Right lobe of liver (tissue), 4 donors: ENCODE measurements at regions not wholly inside any gene's neighbourhood (a gene's known extent, or its start where the extent isn't known, plus 50 kb on each side); places are given as distances from the start of the nearest gene placed in this dataset.

Experiments used
- POLR2A ChIP-seq: fragments of 450-650 bp; IDR thresholded peaks from one replicate; pipeline ENCODE4 v1.6.1; 2017; ENCODE audit warnings: antibody characterized with exemption, mild to moderate bottlenecking
- TF ChIP-seq, protein P1 (sequence below), 4 donors: fragments of 200-600 bp in 3 of 4; fragments of 450-650 bp in 1 of 4; IDR thresholded peaks; one replicate each; pipeline versions ENCODE4 v1.5.1 to v1.8.0; 2016 to 2022; ENCODE audit warnings: antibody characterized with exemption in 4 of 4, mild to moderate bottlenecking in 2 of 4
- donor health status: DM: no; HTN: no; CAD: no.
- donor health status: DM: no; HTN: no; CAD: no.
- donor health status: DM: no; HTN: yes; CAD: no.

DNA sequence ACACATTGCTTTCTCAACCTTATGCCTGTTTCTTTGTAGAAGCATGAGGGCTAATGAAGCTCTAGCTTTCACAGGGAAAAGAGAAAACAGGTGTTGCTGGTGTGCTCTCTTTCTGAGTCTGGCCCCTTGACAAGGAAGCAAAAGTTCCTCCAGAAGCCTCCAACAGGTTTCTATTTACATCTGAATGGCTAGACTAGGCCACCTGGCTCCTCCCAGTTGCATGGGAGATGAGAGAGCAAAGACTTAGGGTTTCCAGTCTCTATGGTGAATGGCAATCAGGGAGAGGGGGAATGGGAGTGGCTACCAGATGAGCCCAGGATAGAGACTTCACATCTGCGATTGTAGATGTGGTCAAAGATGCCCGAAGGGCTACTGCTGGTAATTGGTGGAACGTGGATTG lies 138.1 kb upstream of the PLXNC1 start:
- TF ChIP-seq, protein P1, sequence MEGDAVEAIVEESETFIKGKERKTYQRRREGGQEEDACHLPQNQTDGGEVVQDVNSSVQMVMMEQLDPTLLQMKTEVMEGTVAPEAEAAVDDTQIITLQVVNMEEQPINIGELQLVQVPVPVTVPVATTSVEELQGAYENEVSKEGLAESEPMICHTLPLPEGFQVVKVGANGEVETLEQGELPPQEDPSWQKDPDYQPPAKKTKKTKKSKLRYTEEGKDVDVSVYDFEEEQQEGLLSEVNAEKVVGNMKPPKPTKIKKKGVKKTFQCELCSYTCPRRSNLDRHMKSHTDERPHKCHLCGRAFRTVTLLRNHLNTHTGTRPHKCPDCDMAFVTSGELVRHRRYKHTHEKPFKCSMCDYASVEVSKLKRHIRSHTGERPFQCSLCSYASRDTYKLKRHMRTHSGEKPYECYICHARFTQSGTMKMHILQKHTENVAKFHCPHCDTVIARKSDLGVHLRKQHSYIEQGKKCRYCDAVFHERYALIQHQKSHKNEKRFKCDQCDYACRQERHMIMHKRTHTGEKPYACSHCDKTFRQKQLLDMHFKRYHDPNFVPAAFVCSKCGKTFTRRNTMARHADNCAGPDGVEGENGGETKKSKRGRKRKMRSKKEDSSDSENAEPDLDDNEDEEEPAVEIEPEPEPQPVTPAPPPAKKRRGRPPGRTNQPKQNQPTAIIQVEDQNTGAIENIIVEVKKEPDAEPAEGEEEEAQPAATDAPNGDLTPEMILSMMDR (IDR thresholded peaks at IDR 0.05): no peak
- TF ChIP-seq POLR2A: no peak
